ENCODE measurements at regions not wholly inside any gene's neighbourhood (a gene's known extent, or its start where the extent isn't known, plus 50 kb on each side); places are given as distances from the start of the nearest gene placed in this dataset.

- no peak for TF ChIP-seq CTCF (conservative IDR thresholded peaks at IDR 0.05)
- no peak for TF ChIP-seq EZH2 (IDR thresholded peaks at IDR 0.05; ENCODE audit: low read depth)
Observed at GRCh38 chr2:41337956-41338355, 709.9 kb upstream of the PKDCC start.

Data from PC-9 (cell line).